ENCODE measurements at regions not wholly inside any gene's neighbourhood (a gene's known extent, or its start where the extent isn't known, plus 50 kb on each side); places are given as distances from the start of the nearest gene placed in this dataset.

DNA sequence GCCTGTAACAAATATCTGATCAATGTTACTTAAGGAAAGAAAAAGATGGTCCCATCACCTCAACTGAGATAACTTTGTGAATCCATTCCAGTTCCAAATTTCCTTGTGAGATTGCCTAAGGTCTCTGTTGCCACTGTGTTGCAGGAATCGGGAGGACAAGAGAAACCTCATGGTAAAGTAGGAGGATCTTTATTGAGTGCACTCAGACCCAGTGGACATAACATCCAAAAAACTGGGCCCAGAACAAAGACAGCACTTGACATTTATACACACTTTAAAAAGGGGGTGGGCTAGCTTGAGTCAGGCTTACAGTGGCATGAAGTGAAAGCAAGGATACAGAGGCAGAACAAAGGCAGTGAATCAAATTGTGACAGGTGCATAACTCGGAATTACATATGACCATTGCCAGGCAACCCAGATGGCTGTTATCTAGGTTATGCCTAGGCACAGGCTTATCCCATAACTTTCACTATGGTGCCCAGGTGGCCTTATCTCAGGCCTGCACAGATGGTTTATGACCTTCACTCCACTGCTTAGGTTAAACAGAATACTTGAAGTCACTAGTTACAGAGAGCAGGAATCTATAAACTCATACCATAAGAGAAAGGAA, 459.4 kb upstream of the PCDH20 start:
- Histone ChIP-seq H3K4me3 (ENCODE audit: low read depth, low read length) (no peak overlapping the region), H3K27me3 (ENCODE audit: control insufficient read depth, insufficient read depth, low read length) (no peaks in the 10 kb centered on the region), H3K27ac (ENCODE audit: low read depth, low read length) (no peak overlapping the region), H3K9me3 (ENCODE audit: control insufficient read depth, insufficient read depth, low read length) (peaks cover 2% of the 10 kb centered on the region; the same call in 1 of the 2 replicates)
- TF ChIP-seq, protein P1, sequence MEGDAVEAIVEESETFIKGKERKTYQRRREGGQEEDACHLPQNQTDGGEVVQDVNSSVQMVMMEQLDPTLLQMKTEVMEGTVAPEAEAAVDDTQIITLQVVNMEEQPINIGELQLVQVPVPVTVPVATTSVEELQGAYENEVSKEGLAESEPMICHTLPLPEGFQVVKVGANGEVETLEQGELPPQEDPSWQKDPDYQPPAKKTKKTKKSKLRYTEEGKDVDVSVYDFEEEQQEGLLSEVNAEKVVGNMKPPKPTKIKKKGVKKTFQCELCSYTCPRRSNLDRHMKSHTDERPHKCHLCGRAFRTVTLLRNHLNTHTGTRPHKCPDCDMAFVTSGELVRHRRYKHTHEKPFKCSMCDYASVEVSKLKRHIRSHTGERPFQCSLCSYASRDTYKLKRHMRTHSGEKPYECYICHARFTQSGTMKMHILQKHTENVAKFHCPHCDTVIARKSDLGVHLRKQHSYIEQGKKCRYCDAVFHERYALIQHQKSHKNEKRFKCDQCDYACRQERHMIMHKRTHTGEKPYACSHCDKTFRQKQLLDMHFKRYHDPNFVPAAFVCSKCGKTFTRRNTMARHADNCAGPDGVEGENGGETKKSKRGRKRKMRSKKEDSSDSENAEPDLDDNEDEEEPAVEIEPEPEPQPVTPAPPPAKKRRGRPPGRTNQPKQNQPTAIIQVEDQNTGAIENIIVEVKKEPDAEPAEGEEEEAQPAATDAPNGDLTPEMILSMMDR (IDR thresholded peaks at IDR 0.05; ENCODE audit: low read depth, low read length): no peak
- ChIA-PET POLR2A (no interaction called here), CTCF (no interaction called here)
- no peak for DNase-seq (ENCODE audit: low read depth, low spot score)

DNA sequence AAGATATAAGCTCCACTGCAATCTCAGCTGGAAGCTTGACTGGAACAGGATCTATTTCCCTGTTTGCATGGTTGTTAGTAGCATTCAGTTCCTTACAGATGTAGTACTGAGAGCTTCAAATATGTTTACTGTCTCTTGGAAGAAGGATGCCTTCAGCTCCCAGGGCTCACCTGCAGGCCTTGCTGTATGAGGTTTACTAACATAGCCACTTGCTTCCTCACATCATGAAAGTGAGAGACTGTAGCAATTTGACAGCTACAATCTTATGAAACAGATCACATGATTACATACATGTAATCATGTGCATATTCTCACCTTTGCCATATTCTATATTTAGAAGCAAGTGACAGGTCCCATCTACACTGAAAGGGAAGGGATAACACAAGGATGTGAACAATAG, 458.1 kb upstream of the PCDH20 start:
- peaks cover 2% of the 10 kb centered on the region; the same call in 1 of the 2 replicates for H3K9me3 ChIP-seq (ENCODE audit: control insufficient read depth, insufficient read depth, low read length)
- ChIA-PET CTCF (no interaction called here), POLR2A (no interaction called here)
- no peak overlapping the region for H3K4me3 ChIP-seq (ENCODE audit: low read depth, low read length)
- H3K27me3 ChIP-seq (ENCODE audit: control insufficient read depth, insufficient read depth, low read length): no peaks in the 10 kb centered on the region
- DNase-seq (ENCODE audit: low read depth, low spot score): no peak
- TF ChIP-seq, protein P1 (IDR thresholded peaks at IDR 0.05; ENCODE audit: low read depth, low read length): no peak
- no peak overlapping the region for H3K27ac ChIP-seq (ENCODE audit: low read depth, low read length)

DNA sequence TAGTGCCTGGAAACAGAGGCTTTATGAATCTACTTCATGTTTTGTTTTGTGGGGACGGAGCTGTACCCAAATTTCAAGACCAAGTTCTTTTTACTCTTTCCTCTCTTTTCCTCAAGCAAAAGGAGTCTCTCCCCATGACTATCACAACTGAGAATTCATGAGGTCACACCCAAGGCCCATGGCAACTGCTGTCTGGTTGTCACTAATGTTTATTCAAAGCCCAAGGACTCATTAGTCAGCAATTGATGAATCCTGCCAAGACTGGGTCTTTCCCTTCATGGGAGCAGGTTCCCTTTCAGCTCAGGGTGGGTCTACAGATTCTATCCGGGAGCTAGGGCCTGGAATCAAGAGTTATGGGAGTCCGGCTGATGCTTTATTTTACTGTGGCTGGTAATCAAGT, 441.5 kb upstream of the PCDH20 start:
- ChIA-PET CTCF (no interaction called here), POLR2A (no interaction called here)
- TF ChIP-seq, protein P1 (IDR thresholded peaks at IDR 0.05; ENCODE audit: low read depth, low read length): no peak
- no peak overlapping the region for H3K27ac ChIP-seq (ENCODE audit: low read depth, low read length)
- no peaks in the 10 kb centered on the region for H3K27me3 ChIP-seq (ENCODE audit: control insufficient read depth, insufficient read depth, low read length)
- no peak for DNase-seq (ENCODE audit: low read depth, low spot score)
- no peak overlapping the region for H3K4me3 ChIP-seq (ENCODE audit: low read depth, low read length)
- peaks cover 9% of the 10 kb centered on the region for H3K9me3 ChIP-seq (ENCODE audit: control insufficient read depth, insufficient read depth, low read length)

DNA sequence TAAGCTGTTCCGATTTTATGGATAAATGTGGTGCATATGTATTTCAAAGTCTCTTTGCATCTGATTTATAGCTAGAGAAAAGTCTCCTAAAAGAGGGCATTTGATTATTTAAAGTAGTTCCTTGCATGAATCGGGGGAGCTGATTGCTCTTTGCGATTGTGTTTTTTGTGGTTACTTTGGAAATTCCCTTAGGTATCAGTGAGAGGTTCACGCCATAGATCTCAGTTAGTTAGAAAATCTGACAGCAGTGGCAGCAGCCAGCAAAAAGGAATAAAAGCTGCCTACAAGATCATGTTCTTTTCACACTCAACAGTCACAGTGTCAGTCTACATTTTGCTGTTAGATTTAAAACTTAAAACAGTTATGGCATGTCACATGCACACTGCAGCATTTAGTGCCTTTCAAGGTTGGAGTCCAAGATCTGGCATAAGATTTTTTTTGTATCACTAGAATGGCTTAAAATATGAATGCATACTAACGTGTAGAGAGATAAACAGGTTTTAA, 436.5 kb upstream of the PCDH20 start:
- Histone ChIP-seq H3K27ac (ENCODE audit: low read depth, low read length) (no peak overlapping the region), H3K27me3 (ENCODE audit: control insufficient read depth, insufficient read depth, low read length) (no peaks in the 10 kb centered on the region), H3K9me3 (ENCODE audit: control insufficient read depth, insufficient read depth, low read length) (peaks cover under 1% of the 10 kb centered on the region; the same call in 1 of the 2 replicates), H3K4me3 (ENCODE audit: low read depth, low read length) (no peak overlapping the region)
- CTCF ChIA-PET: no interaction called here
- DNase-seq (ENCODE audit: low read depth, low spot score): no peak
- POLR2A ChIA-PET: no interaction called here
- TF ChIP-seq, protein P1 (IDR thresholded peaks at IDR 0.05; ENCODE audit: low read depth, low read length): no peak

DNA sequence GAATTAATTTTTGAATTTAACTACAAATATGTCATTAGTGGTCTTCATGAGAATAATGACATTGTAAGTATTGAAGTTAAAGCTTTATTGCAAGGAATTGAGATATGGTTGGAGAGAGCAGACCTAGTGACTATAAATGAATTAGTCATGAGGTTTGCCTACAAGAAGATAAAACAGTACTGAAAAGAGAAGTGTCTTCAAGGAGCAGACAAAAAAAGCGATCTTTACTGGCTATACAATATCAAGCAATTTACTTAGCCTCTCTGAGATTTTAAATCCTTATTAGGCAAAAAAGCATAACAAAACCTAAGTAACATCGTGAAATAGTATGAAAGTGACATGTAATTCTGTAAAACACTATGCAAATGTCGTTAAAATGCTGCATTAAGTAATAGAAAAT, 435.1 kb upstream of the PCDH20 start:
- ChIA-PET POLR2A (no interaction called here), CTCF (no interaction called here)
- H3K27ac ChIP-seq (ENCODE audit: low read depth, low read length): no peak overlapping the region
- no peaks in the 10 kb centered on the region for H3K27me3 ChIP-seq (ENCODE audit: control insufficient read depth, insufficient read depth, low read length)
- TF ChIP-seq, protein P1 (IDR thresholded peaks at IDR 0.05; ENCODE audit: low read depth, low read length): no peak
- no peak for DNase-seq (ENCODE audit: low read depth, low spot score)
- H3K9me3 ChIP-seq (ENCODE audit: control insufficient read depth, insufficient read depth, low read length): no peaks in the 10 kb centered on the region
- no peak overlapping the region for H3K4me3 ChIP-seq (ENCODE audit: low read depth, low read length)

Data from AG04450 (cell line).